ENCODE measurements at regions not wholly inside any gene's neighbourhood (a gene's known extent, or its start where the extent isn't known, plus 50 kb on each side); places are given as distances from the start of the nearest gene placed in this dataset.

DNA sequence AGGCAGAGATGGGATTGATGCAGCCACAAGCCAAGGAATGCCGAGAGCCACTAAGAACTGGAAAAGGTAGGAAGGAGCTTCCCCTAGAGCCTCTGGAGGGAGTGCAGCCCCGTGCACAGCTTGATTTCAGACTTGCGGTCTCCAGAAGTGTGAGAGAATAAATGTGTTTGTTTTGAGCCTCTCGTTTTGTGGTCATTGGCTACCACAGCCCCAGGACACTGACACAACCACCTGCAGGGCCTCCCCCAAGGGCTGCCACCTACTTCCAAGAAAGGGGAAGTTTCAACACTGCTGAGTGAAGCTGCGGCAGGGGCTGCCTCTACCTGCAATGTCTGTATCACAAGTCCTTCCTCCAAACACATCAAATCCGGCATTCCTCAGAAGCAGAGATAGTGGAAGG is 346.9 kb downstream of the C16orf95 start:
- Mint-ChIP-seq H3K9me3 (ENCODE audit: insufficient read depth) (no peaks in the 10 kb centered on the region), H3K27ac (no peak overlapping the region), H3K4me1 (ENCODE audit: low read depth) (no peaks in the 10 kb centered on the region), H3K27me3 (ENCODE audit: low read depth) (no peaks in the 10 kb centered on the region), H3K4me3 (no peak overlapping the region), H3K36me3 (ENCODE audit: low read depth) (no peaks in the 10 kb centered on the region)
- ChIA-PET POLR2A (no interaction called here), CTCF (no interaction called here)
- DNase-seq, result no peak
- no peak for ATAC-seq

DNA sequence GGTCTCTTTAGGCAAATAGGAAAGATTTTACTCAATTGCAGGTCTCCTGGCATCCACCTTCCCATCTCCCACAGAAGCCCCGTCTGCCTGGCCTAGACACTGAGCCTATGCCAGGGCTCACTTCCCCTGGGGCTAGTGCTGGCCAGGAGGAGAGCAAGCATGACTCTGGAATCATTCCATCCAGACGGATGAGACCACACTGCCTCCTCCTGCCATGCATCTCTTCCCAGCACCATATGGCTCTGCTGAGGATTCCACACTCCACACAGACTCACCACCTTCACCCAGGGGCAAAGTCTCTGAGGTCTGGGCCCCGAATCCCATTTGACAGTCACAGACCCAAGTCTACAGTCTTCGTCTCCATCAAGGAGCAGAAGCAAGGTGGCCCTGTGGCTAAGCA is 346.5 kb downstream of the C16orf95 start:
- Mint-ChIP-seq H3K36me3 (ENCODE audit: low read depth) (no peaks in the 10 kb centered on the region), H3K9me3 (ENCODE audit: insufficient read depth) (no peaks in the 10 kb centered on the region), H3K4me3 (no peak overlapping the region), H3K27me3 (ENCODE audit: low read depth) (no peaks in the 10 kb centered on the region), H3K4me1 (ENCODE audit: low read depth) (peaks cover 3% of the 10 kb centered on the region), H3K27ac (no peak overlapping the region)
- POLR2A ChIA-PET, result no interaction called here
- ATAC-seq (no peak), DNase-seq (no peak)
- CTCF ChIA-PET, result no interaction called here

DNA sequence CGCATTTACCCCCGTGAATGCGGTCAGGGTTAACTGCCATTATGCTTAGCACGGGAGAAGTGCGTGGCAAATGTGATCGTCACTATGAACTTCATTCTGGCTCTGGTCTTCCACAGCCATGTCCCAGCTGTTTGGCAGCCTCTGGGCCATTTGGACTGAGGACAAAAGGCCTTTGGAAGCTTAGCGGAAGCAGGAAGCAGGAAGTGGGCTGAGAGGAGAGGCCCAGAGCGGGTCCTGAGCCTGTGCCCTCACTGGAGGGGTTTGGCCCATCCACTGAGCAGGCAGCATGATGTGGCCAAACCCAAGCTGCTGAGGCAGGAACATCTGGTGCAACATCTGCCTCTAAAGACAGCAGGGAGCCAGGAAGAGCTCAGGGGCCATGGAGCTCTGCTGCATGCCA is 345.9 kb downstream of the C16orf95 start:
- POLR2A ChIA-PET, result no interaction called here
- DNase-seq, result no peak
- Mint-ChIP-seq H3K4me3 (no peak overlapping the region), H3K4me1 (ENCODE audit: low read depth) (peaks cover 3% of the 10 kb centered on the region), H3K27ac (no peak overlapping the region), H3K9me3 (ENCODE audit: insufficient read depth) (no peaks in the 10 kb centered on the region), H3K27me3 (ENCODE audit: low read depth) (no peaks in the 10 kb centered on the region), H3K36me3 (ENCODE audit: low read depth) (no peaks in the 10 kb centered on the region)
- CTCF ChIA-PET, result no interaction called here
- no peak for ATAC-seq

DNA sequence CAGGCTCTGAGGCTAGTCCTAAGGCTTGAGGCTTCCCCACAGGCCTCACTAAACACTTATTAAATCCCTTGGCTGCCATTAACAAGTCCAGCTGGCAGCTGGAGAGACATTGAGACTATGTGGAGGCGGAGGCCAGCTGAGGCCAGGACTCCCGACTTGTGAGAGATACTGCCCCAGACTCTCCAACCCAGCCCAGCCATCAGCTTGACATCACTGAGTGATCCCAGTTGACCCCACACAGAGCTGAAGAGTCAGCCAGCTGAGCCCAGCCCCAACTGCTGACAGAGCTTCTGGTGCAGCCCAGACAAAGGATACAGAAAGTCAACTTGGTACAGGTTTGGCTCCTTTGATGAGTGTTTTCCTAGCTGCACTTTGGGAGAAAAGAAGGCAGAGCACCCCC is 343.1 kb downstream of the C16orf95 start:
- Mint-ChIP-seq H3K4me1 (ENCODE audit: low read depth) (peaks cover 3% of the 10 kb centered on the region), H3K4me3 (no peak overlapping the region), H3K9me3 (ENCODE audit: insufficient read depth) (no peaks in the 10 kb centered on the region), H3K36me3 (ENCODE audit: low read depth) (no peaks in the 10 kb centered on the region), H3K27me3 (ENCODE audit: low read depth) (no peaks in the 10 kb centered on the region), H3K27ac (no peak overlapping the region)
- ChIA-PET CTCF (no interaction called here), POLR2A (interaction anchor here (0.6 kb wide), 1 partner anchor 756 kb away, joined by 3 read pairs; no protein-coding TSS in a partner anchor)
- DNase-seq (no peak), ATAC-seq (no peak)

DNA sequence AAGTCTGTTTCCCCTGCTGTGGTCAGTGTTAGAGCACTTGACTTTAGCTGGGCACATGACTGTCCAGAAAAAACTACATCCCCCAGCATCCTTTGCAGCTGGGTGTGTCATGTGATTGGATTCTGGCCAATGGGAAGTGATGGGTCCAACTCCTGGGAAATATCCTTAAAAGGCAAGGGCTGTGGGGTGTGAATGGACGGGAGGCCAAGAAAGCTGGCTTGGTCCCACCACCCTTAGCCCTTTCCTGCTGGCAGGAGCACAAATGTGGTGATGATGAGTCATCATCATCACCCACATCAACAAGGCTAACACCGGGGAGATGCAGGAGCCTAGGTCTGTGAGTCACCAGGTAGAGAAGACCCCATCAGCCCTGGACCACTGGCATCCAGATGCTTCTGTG is 341.7 kb downstream of the C16orf95 start:
- no peak overlapping the region for H3K4me3 Mint-ChIP-seq
- peaks cover 3% of the 10 kb centered on the region for H3K4me1 Mint-ChIP-seq (ENCODE audit: low read depth)
- no peak for ATAC-seq
- no peak for DNase-seq
- no peaks in the 10 kb centered on the region for H3K36me3 Mint-ChIP-seq (ENCODE audit: low read depth)
- H3K27me3 Mint-ChIP-seq (ENCODE audit: low read depth), result no peaks in the 10 kb centered on the region
- H3K9me3 Mint-ChIP-seq (ENCODE audit: insufficient read depth), result no peaks in the 10 kb centered on the region
- CTCF ChIA-PET, result no interaction called here
- no peak overlapping the region for H3K27ac Mint-ChIP-seq
- POLR2A ChIA-PET, result no interaction called here

DNA sequence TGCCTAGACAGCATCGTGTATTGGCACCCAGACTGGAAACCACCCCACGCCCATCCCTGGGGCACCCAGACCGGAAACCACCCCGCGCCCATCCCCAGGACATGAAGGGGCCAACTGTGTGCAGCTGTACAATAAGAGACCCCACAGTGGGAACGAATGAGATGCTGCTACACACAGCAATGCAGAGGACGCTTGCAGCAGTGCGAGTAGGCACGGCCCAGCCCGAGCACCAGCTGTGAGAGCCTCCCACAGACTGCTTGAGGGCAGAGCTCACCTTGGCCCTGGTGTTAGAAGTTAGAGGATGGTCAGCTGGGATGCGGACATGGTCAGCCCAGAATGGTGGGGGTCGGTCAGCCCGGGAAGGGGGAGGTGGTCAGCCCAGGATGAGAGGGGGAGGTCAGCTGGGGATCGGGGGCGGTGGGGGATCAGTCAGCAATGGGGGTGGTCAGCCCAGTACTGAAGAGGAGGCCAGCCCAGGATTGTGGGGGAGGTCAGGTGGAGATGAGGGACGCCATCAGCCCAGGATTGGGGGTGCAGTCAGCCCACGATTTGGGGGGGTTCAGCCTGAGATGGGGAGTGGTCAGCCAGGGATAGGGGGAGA is 340.0 kb downstream of the C16orf95 start:
- DNase-seq (no peak), ATAC-seq (no peak)
- Mint-ChIP-seq H3K4me1 (ENCODE audit: low read depth) (peaks cover 3% of the 10 kb centered on the region), H3K4me3 (no peak overlapping the region), H3K27me3 (ENCODE audit: low read depth) (no peaks in the 10 kb centered on the region), H3K27ac (no peak overlapping the region), H3K9me3 (ENCODE audit: insufficient read depth) (no peaks in the 10 kb centered on the region), H3K36me3 (ENCODE audit: low read depth) (no peaks in the 10 kb centered on the region)
- POLR2A ChIA-PET, result no interaction called here
- CTCF ChIA-PET, result no interaction called here

DNA sequence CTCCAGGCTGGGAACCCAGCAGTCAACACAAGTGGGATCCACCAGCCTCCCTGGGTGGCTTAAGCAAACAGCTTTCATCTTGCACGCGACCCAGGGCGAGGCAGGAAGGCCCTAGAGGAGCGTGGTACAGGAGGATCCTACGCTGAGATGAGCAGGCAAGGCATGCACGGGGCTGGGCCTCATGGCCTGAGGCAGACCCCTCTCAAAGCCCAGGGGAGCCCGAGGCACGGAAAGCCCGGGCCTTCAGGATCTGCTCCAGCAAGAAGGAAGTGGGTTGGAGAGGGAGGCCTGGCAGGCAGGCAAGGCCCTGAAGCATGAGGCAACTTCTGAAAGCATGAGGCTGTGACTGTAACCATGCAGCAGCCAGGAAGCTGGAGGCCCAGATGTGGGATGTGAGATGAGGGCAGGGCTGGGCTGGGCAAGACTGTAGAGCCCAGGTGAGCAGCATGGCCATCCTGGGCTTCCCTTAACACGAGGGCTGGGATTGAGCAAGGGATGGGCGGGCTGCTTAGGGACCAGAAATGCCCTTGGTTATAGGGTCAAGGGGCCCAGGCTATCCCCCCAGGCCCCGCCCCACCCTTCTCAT is 338.7 kb downstream of the C16orf95 start:
- DNase-seq, result no peak
- H3K4me3 Mint-ChIP-seq, result no peak overlapping the region
- ChIA-PET CTCF (no interaction called here), POLR2A (no interaction called here)
- no peak overlapping the region for H3K27ac Mint-ChIP-seq
- peaks cover 3% of the 10 kb centered on the region for H3K4me1 Mint-ChIP-seq (ENCODE audit: low read depth)
- H3K9me3 Mint-ChIP-seq (ENCODE audit: insufficient read depth), result no peaks in the 10 kb centered on the region
- no peak for ATAC-seq
- H3K36me3 Mint-ChIP-seq (ENCODE audit: low read depth), result no peaks in the 10 kb centered on the region
- H3K27me3 Mint-ChIP-seq (ENCODE audit: low read depth), result no peaks in the 10 kb centered on the region

DNA sequence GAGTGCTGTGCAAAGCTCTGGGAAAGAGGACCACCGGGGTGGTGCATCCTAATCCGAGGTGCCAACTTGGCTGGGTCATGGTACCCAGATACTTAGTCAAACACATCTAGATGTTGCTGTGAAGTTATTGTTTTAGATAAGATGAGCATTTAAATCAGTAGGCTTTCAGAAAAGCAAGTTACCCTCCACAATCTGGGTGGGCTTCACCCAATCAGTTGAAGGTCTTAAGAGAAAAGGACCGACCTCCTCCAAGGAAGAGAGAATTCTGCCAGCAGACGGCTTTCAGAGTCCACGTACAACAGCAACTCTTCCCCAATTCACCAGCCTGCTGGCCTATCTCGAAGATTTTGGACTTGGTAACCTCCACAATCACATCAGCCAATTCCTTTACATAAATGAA is 338.1 kb downstream of the C16orf95 start:
- peaks cover 3% of the 10 kb centered on the region for H3K4me1 Mint-ChIP-seq (ENCODE audit: low read depth)
- DNase-seq (no peak), ATAC-seq (no peak)
- no peak overlapping the region for H3K27ac Mint-ChIP-seq
- H3K36me3 Mint-ChIP-seq (ENCODE audit: low read depth), result no peaks in the 10 kb centered on the region
- no peaks in the 10 kb centered on the region for H3K9me3 Mint-ChIP-seq (ENCODE audit: insufficient read depth)
- ChIA-PET CTCF (no interaction called here), POLR2A (no interaction called here)
- no peaks in the 10 kb centered on the region for H3K27me3 Mint-ChIP-seq (ENCODE audit: low read depth)
- no peak overlapping the region for H3K4me3 Mint-ChIP-seq

DNA sequence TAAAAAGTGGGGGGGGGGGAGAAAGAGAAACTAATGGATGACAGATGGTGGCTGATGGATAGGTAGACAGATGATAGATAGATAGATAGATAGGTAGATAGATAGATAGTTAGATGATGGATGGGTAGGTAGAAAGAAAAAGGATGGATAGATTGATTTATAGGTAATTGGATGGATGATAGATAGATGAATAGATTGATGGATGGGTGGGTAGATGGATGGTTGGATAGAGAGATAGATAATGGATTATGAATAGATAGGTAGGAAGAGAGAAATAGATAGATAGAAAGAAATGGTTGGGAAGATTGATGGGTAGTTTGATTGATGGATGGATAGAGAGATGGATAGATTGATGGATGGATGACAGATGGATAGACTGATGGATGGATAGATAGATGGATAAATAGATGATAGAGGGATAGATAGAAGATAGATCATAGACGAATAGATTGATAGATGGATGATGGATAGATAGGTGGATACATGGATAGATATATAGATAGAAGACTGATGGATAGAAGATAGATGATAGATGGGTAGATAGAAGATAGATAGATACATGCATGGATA is 337.1 kb downstream of the C16orf95 start:
- Mint-ChIP-seq H3K4me1 (ENCODE audit: low read depth) (peaks cover 3% of the 10 kb centered on the region), H3K27me3 (ENCODE audit: low read depth) (no peaks in the 10 kb centered on the region), H3K27ac (no peak overlapping the region), H3K4me3 (no peak overlapping the region), H3K9me3 (ENCODE audit: insufficient read depth) (no peaks in the 10 kb centered on the region), H3K36me3 (ENCODE audit: low read depth) (no peaks in the 10 kb centered on the region)
- ATAC-seq (no peak), DNase-seq (no peak)
- CTCF ChIA-PET, result no interaction called here
- POLR2A ChIA-PET, result no interaction called here

DNA sequence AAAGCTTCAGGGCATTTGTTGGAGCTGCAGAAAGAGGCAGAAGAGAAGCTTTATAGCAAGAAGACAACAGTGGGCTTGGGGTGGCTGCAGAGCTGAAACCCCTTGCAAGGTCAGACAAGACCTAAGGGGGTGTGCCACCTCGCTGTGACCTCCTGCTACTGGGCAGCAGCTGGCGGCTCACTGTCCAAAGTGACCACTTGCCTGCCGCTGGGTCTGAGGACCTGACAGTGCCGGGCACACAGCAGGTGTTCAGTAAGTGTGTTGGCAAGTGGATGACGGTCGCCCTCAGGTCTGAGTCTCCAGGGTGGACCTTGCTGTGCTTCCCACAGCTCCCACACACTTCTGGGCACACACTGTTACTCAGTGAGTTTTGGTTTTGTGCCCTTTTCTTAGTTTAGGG is 336.5 kb downstream of the C16orf95 start:
- CTCF ChIA-PET, result no interaction called here
- Mint-ChIP-seq H3K4me1 (ENCODE audit: low read depth) (no peaks in the 10 kb centered on the region), H3K36me3 (ENCODE audit: low read depth) (no peaks in the 10 kb centered on the region), H3K27me3 (ENCODE audit: low read depth) (no peaks in the 10 kb centered on the region), H3K27ac (no peak overlapping the region), H3K9me3 (ENCODE audit: insufficient read depth) (no peaks in the 10 kb centered on the region), H3K4me3 (no peak overlapping the region)
- ATAC-seq (no peak), DNase-seq (no peak)
- POLR2A ChIA-PET, result no interaction called here

DNA sequence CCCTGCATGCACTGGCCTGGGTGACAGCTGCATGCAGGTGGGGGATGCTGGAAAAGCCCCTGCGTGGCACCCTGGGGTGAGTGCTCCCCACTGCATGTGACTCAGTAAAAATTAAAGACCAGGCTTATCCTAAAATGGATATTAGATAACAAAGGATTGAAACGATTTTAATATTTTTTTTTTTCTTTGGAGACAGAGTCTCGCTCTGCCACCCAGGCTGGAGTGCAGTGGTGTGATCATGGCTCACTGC is 334.9 kb downstream of the C16orf95 start:
- Mint-ChIP-seq H3K4me3 (no peak overlapping the region), H3K27ac (no peak overlapping the region), H3K27me3 (ENCODE audit: low read depth) (no peaks in the 10 kb centered on the region), H3K36me3 (ENCODE audit: low read depth) (no peaks in the 10 kb centered on the region), H3K4me1 (ENCODE audit: low read depth) (no peaks in the 10 kb centered on the region), H3K9me3 (ENCODE audit: insufficient read depth) (no peaks in the 10 kb centered on the region)
- no peak for ATAC-seq
- CTCF ChIA-PET, result no interaction called here
- no peak for DNase-seq
- POLR2A ChIA-PET, result interaction anchor here (0.7 kb wide), 1 partner anchor 64 kb away, joined by 3 read pairs; no protein-coding TSS in a partner anchor

DNA sequence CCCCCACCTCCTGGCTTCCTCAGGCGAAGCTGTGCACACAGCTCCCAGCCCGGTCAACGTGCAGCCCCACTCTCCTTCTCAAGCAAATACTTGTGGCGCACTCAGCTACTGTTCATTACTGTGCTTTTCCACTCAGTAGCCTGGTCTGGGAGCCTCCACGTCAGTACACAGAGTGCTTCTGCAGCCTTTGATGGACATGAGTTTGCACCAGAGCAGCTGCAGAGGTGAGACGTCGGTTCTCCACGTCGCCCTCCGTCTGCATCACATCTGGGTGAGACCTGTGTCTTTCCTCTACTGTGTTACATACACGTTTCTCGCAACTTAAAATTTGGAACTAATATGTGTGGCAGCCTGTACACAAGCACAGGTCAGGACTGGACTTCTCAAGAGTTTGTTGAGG is 334.3 kb downstream of the C16orf95 start:
- H3K4me3 Mint-ChIP-seq, result no peak overlapping the region
- no peaks in the 10 kb centered on the region for H3K36me3 Mint-ChIP-seq (ENCODE audit: low read depth)

DNA sequence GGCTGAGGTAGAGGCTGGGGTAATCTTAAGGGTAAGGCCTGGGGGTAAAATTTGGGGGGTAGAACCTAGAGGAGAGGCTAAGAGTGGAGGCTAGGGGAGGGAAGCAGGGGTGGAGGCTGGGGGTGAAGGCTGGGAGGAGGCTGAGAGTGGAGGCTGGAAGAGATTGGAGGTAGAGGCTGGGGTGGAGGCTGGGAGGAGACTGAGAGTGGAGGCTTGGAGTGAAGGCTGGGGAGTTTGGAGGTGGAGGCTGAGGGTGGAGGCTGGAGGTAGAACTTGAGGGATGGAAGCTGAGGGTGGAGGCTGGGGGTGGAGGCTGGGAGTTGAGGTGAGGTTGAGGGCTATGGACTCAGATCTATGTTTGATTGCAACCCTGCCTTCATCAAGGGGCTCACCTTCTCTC is 333.6 kb downstream of the C16orf95 start:
- ChIA-PET CTCF (no interaction called here), POLR2A (no interaction called here)
- H3K4me1 Mint-ChIP-seq (ENCODE audit: low read depth), result no peaks in the 10 kb centered on the region
- no peaks in the 10 kb centered on the region for H3K27me3 Mint-ChIP-seq (ENCODE audit: low read depth)
- DNase-seq, result no peak
- H3K27ac Mint-ChIP-seq, result no peak overlapping the region
- no peaks in the 10 kb centered on the region for H3K36me3 Mint-ChIP-seq (ENCODE audit: low read depth)
- H3K9me3 Mint-ChIP-seq (ENCODE audit: insufficient read depth), result no peaks in the 10 kb centered on the region
- no peak for ATAC-seq
- no peak overlapping the region for H3K4me3 Mint-ChIP-seq

More for the DNA sequence above, 334.3 kb downstream of the C16orf95 start:
- ChIA-PET CTCF (no interaction called here), POLR2A (no interaction called here)
- no peak for ATAC-seq
- DNase-seq, result no peak
- Mint-ChIP-seq H3K27me3 (ENCODE audit: low read depth) (no peaks in the 10 kb centered on the region), H3K4me1 (ENCODE audit: low read depth) (no peaks in the 10 kb centered on the region), H3K27ac (no peak overlapping the region), H3K9me3 (ENCODE audit: insufficient read depth) (no peaks in the 10 kb centered on the region)
